ENCODE measurements at regions not wholly inside any gene's neighbourhood (a gene's known extent, or its start where the extent isn't known, plus 50 kb on each side); places are given as distances from the start of the nearest gene placed in this dataset.

GRCh38 chr4:160296476-160296875, 1193.6 kb downstream of the RAPGEF2 start:
- no peak for TF ChIP-seq CTCF (optimal IDR thresholded peaks at IDR 0.05 in 1 of 3, IDR thresholded peaks at IDR 0.05 in 1 of 3, conservative IDR thresholded peaks at IDR 0.05 in 1 of 3; ENCODE audit: extremely low read depth in 1 of 3, insufficient read depth in 2 of 3, low read length in 3 of 3)
- TF ChIP-seq EZH2 (IDR thresholded peaks at IDR 0.05; ENCODE audit: low read length): no peak

Measured in keratinocyte (primary cell).